Stimulated activated CD4-positive, alpha-beta T cell treated with anti-CD3 and anti-CD28 coated beads, Interleukin-12 subunit alpha, Interleukin-12 subunit beta, amount 100 ng/mL, for 48 hours (primary cell): ENCODE measurements at regions not wholly inside any gene's neighbourhood (a gene's known extent, or its start where the extent isn't known, plus 50 kb on each side); places are given as distances from the start of the nearest gene placed in this dataset.
"Not testable (repeated sequence)": the region's sequence is repeated elsewhere in the genome, so short reads cannot be mapped to it uniquely, and the experiment has no call there.

Experiments
- DNase-seq, 3 donors: peaks; one replicate each; pipeline ENCODE4 v3.0.0-alpha.2; 2020; ENCODE audit warnings: low read depth in 2 of 3, low spot score in 1 of 3

DNA sequence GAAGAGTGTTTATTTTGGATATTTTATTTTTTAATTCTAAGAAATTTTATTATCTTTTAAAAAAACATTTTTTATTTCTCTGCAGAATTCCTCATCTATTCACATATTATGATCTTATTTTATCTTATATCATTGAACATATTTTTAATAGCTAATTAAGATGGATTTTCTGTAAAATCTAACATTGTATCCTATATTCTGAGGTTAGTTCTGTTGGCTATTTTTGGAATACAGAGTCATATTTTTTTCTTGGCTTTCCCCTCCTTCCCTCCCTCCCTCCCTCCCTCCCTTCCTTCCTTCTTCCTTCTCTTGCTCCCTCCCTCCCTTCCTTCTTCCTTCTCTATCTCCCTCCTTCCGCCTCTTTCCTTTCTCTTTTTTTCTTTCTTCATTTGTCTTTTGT, 2326.6 kb upstream of the RAG2 start:
- no peak for DNase-seq

DNA sequence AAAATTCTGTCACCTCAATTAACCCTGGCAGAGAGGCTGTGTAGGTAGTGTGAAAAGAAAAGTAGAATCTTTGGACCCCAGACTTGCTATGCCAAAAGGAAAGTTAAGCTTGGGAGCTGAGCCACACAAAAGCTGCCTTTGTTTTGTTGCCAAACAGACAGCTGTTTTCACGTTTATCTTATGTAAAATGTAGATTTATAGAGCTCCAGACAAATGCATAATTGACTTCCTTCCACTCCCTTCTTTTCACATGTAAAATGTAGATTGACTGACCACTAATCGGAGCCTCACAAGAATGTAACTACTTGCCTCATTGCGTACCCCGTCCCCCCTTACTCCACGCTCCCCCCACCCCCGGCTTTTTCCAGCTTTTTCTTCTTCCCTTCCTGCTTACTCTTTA, 2302.2 kb upstream of the RAG2 start:
- DNase-seq, result no peak

DNA sequence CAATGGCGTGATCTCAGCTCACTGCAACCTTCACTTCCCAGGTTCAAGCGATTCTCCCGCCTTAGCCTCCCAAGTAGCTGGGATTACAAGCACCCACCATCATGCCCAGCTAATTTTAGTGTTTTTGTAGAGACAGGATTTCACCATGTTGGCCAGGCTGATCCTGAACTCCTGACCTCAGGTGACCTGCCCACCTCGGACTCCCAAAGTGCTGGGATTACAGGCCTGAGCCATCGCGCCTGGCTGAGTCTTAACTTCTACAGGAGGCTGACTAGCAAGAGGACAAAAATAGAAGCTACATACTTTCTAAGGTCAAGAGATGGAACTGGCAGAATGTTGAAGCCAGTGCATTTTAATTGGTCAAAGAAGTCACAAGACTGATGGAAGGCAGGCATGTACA, 2296.2 kb upstream of the RAG2 start:
- DNase-seq, result not testable (repeated sequence)

DNA sequence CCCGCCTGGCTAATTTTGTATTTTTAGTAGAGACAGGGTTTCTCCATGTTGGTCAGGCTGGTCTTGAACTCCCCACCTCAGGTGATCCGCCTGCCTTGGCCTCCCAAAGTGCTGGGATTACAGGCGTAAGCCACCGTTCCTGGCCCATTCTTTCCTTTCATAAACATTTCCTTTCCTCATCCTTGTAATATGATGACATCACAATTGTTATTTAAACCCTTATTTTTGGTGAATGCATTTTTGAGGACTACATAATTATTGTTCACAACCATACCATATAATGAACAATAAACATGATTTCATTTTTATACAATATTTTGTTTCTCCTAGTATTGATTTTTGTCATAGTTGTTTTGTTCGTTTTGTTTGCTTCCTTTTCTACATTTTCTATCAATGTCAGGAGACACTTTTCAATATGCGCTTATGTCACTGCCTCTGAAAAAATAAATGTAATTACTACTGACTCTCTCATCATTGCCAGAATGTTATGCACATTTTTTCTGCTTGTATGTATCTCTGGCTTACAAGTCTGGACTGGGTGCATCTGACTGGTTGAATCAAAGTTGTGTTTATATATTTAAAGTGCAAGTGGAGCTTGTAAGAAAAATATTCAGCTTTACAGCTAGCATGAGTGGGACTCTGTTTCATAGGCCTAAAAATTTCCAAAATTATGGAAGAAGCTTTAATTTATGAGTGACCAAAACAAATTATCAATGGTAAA, 2286.3 kb upstream of the RAG2 start:
- DNase-seq, result no peak

DNA sequence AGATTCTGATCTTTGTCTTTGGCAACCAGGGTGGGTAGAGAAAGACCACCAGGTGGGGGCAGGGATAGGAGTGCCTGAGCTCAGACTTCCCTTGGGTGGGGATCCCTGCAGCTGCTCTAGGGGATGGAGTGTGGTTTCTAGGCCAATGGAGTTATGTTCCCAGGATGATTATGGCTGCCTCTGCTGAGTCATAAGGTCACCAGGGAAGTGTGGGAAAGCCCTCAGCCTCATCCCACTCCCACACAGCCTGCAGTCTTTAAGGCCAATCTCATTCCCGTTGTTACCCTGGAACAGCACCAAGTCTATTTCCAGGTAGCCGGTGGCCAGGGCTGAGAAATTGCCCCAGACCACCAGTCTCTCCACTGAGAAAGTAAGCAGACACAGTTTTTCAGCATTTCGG, 2269.3 kb upstream of the RAG2 start:
- no peak for DNase-seq

DNA sequence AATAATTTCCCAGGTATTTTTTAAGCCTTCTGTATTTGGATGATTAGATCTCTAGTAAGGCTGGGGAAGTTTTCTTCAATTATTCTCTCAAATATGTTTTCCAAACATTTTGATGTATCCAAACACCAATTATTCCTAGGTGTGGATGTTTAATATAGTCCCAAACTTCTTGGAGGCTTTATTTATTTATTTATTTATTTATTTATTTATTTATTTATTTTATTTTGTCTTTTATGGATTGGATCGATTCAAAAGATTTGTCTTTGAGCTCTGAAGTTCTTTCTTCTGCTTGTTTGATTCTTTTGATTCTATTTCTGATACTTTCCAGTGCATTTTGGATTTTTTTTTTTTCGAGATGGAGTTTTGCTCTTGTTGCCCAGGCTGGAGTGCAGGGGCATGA, 2267.9 kb upstream of the RAG2 start:
- no peak for DNase-seq

DNA sequence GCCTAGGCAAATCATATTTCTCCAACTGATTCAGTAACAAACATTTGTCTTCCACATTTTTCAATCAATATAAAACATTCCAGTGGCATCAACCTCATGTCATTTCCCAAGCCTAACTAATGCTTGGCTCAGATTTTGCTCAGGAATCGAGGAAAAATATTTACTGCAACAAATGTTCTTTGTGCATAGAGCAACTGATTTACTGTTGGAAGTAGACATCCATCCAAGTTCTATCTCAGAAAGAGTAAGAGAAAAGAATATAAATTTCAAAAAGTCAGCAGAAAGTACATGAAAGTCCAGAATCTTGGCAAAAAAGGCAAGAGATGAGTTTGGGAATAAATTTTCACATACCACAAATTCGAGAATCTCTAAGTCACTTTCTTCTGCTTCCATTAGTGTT, 2245.0 kb upstream of the RAG2 start:
- DNase-seq, result no peak

DNA sequence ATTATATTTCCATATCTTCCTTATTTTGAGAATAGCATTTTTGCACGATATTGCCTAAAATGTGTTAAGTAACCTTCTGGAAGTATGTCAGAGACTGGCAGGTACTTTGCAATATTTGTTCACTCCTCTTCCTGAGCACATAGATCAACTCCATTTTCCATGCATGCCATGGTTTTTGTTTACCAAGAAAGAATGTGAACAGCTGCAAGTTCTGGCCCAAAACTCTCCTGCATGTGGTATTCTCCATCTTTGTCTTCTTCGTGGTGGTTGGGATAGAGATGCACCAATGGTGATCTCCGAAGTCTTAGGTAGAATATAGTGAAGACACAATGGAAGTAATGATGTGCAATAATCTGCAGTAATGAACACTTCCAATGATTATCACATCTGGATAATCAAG, 2241.0 kb upstream of the RAG2 start:
- DNase-seq, result no peak

DNA sequence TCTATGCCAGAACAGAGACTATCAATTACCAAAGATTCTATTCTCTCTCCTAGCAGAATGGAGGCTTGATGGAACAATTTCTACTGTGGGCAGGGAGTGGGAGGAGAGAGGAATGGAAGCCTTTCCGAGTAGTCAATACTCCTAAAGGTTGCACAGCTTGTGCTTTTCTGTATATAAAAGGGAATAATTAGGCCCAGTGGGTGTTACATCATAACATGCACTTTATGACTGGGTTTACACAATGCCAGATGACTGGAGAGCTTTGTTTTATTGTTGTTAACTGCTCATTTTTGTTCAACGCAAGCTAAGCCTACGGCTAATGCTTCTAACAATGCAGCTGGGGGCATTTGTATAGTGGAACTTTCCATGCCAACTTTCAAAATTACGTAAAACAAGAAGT, 2237.9 kb upstream of the RAG2 start:
- no peak for DNase-seq

DNA sequence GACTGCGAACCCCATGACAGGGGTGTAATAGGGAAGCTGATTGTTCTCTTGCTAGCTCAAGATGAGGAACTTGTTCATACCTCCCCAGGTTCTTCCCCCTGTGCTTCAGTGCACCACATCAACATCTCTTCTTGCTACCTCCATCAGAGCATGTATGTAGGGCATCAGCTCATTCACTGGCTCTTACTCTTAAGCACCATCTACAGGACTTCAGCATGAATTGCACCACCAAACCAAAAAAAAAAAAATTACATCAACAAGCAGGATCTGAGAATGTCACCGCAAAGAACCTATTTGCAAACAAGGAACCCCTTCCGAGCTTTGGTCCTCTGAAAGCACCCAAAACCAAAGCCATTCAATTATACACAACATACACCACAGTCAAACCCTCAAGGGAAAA, 2226.5 kb upstream of the RAG2 start:
- DNase-seq, result no peak

DNA sequence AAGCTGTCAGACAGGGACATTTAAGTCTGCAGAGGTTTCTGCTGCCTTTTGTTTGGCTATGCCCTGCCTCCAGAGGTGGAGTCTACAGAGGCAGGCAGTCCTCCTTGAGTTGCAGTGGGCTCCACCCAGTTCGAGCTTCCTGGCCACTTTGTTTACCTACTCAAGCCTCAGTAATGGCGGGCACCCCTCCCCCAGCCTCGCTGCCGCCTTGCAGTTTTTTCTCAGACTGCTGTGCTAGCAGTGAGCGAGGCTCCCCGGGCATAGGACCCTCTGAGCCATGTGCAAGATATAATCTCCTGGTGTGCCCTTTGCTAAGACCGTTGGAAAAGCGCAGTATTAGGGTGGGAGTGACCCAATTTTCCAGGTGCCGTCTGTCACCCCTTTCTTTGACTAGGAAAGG, 2223.8 kb upstream of the RAG2 start:
- DNase-seq, result not testable (repeated sequence)

DNA sequence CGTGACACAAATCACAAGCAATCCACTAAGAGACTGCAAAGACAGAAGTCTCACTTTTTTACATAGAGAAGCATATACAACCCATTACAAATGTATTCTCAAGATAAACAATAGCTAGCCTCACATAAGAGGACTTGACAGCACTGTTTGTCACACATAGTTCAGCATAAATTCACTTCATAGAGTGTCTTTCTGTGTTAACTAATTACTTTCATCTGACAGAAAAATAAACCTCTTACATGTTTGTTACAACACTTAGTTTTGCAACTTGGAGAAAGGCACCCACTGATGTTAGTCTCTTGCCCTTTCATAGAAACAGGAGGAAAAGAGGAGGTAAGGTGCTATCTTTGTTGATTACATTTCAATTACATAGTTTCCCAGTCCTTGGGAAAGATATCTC, 2221.9 kb upstream of the RAG2 start:
- DNase-seq, result no peak

DNA sequence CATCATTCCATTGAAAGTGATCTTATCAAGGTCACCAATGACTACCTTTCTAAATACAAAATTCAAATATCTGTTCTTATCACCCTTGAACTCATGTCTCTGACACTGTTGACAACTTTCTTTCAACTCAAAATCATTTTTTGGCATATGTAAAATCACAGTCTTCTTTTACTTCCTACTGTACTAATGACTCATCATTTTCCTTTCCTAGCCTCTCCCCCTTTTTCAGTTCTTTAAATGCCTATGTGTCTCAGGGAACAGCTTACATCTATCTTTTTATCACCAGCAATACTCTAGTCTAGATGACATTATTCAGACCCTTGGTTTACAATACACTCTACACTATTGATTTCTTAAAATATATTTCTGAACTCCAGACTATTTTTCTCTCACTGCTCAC, 2220.7 kb upstream of the RAG2 start:
- no peak for DNase-seq

DNA sequence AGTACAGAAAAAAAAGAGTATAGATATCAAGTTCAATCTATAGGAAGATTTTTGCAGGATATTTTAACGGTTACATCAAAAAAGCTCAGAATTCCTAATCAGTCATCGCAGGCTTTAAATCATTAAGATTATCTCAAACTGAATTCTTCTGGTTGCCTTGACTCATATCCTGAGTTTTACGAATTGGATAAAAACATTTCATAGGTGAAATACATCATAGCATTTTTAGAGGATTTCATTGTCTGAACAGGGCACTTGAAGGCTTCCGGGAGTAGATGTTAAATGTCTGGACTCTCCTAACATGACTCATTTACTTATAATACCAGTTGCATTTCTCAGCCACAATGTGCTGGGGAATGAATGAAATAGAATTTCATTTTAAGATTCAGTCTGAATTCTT, 2216.6 kb upstream of the RAG2 start:
- DNase-seq, result no peak

DNA sequence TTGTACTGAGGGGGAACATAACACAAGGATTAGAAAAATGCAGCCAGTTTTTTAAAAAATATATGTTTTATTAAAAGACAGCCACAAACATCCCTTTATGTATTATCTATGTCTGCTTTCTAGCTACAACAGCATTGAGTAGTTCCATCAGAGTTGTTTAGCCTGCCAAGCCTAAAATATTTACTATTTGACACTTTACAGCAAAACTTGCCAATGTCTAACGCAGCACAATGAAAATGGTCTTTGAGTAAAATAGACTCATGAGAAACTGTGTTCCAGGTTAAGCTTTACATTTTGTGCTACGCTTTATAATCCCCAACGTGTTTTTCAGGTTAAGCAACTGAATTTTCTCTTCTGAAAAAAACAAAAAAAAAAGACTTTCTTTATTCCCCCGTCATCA, 2211.5 kb upstream of the RAG2 start:
- DNase-seq, result no peak

DNA sequence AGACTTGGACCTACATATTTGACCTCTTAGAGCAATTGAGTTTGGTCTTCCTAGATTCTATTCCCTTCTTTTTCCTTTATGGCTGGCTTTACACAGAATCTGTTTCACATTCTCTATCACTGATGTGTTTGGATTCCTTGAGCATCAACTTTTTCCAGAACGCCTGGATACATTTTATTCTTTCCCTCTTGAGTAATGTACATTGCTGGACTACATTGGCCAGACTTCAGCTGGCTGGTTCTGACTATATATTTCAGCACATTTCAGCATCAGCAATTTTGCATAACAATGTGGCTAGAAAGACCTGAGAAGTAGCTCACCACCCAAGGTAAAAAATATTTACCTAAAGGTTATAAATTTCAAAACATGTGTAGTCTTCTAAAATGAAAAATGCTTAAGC, 2198.2 kb upstream of the RAG2 start:
- DNase-seq, result no peak

DNA sequence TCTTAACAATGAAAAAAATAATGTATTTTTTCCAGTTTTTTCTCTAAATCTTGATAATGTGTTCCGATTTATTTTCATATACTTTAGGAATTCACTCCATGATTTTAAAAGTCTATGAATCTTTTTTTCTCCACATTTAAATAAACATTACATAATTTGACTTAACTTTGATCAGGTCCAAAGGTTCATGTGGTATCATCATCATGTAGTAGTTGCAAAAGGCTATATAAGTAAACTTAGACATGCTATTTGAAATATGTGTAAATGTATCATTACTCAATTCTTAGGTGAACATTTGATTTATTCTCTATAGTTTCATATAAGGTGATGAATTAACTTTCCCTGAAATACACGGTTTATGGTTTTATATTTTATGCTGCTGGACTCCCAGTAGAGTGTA, 2197.0 kb upstream of the RAG2 start:
- no peak for DNase-seq

DNA sequence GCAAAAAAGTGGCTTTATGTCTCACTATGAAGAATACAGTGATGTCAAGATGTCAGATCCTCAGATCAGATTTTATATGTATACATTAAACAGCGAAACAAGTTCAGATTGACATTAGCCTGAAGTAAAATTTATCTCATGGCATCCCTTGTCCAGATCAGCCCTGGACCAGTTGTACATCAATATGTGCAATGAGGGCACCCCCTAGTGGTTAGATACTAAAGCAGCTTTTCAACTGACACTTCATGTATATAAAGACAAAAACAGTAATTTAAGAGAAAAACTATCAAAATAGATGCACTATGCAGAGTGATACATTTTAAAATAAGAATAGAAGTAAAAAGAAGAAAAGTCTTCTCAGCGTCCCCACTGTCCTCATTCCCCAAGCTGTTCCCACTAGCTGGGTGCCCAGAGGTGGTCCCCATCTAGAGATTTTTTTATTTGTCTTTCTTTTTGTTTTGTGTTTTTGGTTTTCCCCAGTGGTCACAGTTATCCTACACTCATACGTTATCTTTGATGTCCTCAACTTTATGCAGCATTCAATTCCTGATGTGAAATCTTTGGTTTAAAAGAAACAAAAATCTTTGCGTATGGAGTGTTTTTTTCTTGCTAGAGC, 2193.4 kb upstream of the RAG2 start:
- DNase-seq, result peak in 1 of 3 donors; percentile 18

DNA sequence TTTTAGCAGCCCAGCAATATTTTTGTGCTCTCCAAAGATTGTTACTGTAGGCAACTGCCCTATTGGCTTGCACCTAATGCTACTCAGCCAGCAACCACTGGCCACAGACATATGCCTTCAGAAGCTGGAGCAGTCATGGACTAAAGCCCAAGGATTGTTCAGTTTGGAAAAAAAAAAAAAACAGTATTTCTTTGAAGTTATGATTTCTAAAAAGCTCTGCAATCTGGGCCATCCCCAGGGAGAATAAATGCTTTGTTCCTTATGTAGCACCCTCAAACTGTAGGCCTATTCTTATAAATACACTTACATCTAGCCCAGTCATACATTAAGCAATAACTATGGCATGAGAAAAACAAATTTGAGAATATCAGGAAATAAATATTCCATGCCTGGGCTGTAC, 2190.5 kb upstream of the RAG2 start:
- DNase-seq, result no peak

DNA sequence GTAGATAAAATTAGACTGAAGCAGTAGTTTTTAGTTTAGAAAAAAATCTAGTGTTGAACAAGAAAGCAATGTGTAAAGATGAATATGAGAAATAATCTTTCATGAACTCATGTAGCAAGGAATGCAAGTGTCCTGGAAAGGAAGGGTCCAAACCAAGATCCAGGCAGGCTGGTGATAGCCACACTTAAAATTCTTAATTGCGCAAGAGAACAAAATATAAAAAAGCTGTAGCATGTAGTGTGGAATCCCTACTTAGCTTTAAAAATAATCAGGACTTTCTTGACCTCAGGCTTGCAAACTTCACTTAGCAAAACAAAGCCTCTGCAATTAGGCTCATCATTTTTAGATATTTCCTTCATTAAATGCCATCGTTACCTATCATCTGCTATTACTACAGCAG, 2186.1 kb upstream of the RAG2 start:
- no peak for DNase-seq

DNA sequence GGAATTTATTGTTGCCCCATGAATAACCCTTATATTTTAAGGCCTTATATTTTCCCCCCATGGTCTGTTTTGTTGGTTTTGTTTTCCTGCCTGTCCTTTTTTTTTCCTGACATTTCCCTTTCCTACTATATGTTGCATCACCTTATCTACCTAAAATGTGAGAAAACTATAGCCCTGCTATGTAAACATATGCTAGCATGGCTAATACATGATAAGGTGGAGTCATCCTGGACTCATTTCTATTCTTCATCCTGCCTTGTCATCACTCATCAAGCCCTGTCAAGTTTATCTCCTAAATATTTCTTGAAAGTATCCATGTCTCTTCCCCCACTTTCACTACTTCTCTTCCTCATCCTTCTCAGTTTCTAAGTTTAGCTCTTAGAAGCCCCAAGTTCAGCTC, 2168.8 kb upstream of the RAG2 start:
- no peak for DNase-seq

DNA sequence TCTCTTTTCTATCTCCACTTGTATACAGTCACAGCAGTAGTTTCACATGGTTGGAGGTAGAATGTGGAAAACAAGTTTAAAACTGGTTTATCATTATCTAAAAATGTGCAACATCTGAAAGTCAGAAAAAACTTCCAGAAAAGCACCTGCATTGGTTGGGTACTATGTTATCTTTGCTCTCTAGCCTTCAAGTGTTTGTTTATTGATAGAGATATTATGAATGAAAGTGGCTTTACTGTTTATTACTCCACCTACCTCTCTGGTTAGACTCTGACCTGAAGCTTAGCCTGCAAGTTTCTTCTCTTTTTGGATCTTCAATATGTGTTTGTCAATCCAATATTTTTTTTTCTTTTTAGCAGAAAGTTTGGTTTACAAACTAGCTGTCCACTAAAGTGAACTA, 2161.4 kb upstream of the RAG2 start:
- no peak for DNase-seq

DNA sequence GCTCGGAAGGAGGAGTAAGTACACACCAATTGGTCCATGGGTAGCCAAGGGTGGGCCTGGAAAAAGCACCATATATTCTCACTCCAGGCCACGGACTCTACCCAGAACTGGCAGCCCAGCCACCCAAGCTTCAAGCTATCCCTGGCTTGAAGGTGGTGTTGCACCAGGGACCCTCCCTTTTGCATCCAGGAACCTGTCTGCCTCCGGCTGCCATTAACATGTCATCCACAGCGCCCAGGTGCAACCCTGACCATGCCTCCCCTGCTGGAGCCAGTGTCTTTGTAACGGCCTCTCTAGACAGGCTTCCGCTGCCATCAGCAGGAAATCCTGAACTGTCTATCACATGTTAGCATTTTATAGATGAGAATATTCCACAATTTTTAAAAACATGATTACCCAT, 2158.5 kb upstream of the RAG2 start:
- DNase-seq, result no peak
